Fibroblast of skin of left biceps (primary cell): ENCODE measurements at regions not wholly inside any gene's neighbourhood (a gene's known extent, or its start where the extent isn't known, plus 50 kb on each side); places are given as distances from the start of the nearest gene placed in this dataset.

ENCODE experiments used
- DNase-seq, 2 experiments: peaks; one replicate each; pipeline ENCODE4 v3.0.0-alpha.2; 2013; ENCODE audit warnings: low read depth in 2 of 2

DNA sequence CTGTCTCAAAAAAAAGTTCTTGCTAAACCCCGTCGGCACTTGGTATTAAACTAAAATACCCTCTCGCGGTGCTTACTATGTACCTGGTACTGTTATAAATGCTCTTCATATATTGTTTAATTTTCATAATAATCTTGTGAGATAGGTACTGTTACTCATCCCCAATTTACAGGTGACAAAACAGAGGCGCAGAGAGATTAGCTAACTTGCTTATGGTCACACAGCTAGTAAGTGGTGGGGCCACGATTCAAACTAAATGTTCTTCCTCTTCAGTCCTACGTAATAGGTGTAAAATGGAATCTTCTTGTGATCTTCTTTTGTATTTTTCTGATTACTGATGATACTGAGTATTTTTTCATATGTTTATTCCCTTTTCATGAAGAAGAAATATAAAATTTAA, 51.3 kb downstream of the TET3 start:
- no peak for DNase-seq

DNA sequence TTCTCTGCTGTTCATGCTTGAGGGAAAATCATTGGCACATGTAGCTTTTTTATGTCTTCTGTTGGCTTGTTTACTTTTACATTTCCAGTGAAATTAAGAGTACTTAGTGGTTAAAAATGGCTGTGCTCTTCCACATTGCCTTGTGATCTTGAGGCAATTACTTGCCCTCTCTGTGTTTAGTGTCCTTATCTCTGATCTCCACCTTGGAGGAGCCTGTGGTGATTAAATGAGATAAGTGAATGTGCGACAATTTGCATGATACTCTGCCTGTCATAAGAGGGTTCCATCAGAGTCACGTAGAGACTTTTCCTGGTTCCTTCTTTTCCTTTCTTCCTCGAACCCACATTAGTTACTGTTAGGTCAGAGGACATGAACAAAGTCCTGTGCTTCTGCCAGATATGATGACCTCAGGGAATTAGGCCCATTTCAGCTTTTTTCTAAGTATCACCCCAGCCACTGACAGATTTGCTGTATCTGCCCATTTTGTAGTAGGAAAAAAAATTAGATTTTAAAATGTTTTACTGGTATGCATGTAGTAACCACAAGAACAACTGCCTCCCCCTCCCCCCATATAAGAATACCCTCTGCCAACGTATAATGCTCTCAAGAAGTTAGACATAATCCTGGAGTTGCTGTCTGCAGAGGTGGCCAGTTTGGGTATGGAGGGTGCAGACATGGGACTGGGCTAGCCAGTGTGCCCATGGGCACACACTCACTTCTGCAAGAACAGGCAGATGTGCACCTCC, 51.9 kb downstream of the TET3 start:
- DNase-seq = no peak

DNA sequence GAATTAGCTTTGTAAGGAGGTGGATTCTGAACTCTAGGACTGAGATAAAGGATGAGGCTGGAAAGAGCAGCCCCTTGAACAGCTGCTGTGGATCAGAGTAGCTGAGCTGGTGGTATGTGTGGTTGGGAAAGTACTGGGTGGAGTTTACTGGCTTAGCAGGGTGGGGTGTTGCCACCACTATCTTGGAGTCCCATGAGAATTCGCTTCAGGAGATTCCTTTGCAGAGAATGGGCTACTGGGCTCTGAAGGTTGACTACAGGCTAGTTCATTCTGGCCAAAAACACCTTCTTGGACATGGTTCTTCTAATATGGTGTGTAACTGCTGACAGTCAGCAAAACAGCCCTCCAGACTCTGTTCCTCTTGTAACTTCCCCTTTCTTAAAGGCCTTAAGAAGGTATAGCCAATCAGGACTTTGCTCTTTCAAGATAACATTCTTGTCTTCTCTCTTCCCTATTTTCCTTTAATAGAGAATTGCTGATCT, 52.7 kb downstream of the TET3 start:
- DNase-seq = no peak

DNA sequence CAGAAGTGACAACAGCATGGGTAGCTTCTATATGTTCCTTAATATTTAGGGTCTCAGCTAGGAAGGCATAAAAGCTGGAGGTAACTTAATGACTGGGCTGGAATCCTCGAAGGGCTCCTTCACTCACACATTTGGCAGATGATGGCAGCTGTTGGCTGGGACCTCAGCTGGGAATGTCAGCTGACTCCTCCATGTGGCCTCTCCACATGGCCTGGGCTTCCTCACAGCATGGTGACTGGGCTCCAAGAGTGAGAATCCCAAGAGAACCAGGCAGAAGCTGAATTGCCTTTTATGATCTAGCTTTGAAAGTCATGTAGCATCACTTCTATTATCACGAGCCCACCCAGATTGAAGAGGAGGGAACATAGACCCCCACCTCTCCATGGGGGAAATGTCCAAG, 54.9 kb downstream of the TET3 start:
- DNase-seq = no peak

DNA sequence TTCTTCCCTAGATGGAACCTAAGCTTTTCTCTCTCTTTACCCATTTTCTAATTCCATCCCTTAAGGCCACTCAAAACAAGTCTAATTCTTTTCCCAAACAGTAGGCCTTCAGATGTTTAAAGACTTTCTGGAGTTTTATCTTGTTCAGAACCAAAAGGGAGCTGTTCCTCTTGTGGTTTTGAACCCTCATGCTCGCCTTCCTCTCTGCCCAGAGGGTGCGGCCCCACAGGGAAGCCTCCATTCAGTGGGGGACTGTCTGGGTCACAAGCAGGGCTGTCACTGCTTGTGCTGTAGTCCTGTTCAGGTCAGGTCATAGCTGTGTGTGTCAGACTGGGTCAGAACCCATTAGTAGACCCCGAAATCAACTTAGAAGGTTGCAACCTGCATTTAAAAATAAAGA, 56.5 kb downstream of the TET3 start:
- no peak for DNase-seq

DNA sequence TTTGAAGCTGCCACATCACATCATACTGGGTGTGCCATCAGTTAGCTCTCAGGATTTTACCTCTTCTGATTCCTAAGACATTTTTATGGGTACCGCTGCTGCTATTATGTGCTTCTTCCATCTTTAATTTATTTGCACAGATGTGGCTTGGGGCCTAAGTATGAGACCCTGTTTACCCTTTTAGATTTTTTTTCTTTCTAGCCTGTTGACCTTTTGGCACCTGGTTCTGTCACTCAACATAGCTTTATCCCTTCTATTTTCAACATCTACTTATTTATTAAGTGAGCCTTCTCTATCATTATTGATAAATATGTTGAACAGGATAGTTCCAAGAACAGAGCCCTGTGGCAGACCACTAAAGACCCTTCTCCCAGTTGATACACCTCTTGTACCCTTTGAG, 57.0 kb downstream of the TET3 start:
- DNase-seq = no peak

DNA sequence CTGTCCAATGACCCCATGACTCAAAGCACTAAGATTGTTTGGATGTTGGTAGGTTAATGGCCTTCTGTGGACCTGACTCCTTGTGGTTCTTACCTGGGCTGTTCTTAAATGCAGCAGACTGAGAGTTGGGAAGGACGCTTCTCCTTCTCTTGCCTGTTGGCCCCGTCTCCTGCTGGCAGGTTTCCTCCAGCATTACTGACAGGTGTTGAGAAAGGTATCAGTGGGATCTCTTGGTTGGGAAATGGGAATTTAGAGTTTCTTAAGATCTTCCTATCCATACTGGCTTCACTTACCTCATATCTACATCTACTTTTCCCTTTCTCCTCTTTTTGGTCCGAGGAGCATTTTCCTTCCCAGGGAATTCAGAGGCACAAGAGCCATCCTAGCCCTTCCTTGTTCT, 57.9 kb downstream of the TET3 start:
- no peak for DNase-seq

DNA sequence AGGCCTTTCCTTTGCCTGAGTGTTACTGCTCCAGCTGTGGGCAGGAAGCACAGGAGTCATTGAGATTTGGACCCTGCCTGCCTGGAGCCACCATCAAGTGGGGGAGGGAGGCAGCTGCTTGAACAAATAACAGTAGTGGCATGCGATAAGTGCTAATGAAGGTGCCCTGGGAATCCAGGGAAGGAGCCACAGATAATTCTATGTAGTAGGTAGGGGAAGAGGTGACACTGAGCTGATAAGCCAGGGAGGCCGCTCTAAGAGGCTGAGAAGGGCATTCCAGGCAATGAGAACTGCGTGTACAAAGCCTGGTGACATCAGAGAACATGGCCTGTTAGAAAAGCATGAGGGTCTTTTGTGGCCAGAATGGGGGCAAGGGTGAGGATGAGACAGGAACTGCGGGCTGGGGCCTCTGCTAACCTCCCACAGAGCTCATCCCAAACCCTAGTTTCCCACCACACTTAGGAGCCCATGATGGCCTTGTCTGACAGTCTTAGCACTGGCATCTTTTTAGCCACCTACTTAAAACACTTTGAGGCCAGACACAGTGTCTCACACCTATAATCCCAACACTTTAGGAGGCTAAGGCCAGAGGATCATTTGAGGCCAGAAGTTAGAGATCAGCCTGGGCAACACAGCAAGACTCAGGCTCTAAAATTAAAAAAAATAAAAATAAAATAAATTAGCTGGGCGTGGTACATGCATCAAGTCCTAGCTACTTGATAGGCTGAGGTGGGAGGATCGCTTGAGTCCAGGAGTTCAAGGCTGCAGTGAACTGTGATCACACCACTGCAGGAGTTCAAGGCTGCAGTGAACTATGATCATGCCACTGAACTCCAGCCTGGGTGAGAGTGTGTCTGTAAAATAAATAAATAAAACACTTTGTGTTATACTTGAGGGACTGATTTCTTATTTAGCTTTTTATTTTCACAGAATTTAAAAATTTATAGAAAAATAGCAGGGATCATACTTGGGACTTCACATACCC, 58.9 kb downstream of the TET3 start:
- DNase-seq = no peak

DNA sequence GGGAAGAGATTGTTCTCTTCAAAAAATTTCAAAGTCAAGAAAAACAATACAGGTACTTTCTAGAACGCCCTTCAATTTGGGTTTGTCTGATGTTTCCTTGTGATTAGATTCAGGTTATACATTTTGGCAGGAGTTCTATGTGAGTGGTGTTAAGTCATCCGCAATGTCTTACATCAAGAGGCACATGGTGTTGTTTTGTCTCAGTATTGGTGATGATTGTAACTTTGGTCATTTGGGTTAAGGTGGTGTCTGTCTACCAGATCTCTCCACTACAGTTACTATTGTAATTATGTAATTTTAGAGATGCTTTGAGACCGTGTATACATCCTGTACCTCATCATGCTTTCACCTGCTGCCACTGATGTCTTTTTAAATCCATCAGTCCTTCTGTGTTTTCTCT, 60.3 kb downstream of the TET3 start:
- DNase-seq = no peak

DNA sequence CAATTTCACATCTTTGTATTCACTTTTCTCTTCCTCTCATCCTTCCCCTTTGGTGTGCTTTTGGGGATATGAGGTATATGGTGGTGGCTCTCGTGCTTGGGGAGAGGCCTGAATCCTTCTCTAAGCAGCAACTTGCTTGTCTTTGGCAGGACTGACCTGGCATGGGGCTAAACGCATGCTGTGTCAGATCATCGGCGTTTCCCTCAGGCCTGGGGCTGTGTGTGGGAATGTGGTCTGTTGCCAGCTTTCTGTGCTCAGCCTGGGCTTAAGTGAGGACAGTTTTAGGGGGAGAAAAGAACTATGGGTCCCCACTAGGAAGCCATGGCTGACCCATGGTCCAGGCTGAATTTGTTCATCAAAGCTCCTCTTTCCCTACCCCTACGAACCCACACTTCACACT, 60.7 kb downstream of the TET3 start:
- DNase-seq = no peak

DNA sequence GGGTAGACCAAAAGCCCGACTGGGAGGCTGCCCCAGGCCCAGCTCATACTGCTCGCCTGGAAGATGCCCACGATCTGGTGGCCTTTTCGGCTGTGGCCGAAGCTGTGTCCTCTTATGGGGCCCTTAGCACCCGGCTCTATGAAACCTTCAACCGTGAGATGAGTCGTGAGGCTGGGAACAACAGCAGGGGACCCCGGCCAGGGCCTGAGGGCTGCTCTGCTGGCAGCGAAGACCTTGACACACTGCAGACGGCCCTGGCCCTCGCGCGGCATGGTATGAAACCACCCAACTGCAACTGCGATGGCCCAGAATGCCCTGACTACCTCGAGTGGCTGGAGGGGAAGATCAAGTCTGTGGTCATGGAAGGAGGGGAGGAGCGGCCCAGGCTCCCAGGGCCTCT, 61.7 kb downstream of the TET3 start:
- no peak for DNase-seq

DNA sequence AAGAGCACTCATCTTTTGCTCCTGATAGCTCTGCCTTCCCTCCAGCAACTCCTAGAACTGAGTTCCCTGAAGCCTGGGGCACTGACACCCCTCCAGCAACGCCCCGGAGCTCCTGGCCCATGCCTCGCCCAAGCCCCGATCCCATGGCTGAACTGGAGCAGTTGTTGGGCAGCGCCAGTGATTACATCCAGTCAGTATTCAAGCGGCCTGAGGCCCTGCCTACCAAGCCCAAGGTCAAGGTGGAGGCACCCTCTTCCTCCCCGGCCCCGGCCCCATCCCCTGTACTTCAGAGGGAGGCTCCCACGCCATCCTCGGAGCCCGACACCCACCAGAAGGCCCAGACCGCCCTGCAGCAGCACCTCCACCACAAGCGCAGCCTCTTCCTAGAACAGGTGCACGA, 62.4 kb downstream of the TET3 start:
- DNase-seq = no peak

DNA sequence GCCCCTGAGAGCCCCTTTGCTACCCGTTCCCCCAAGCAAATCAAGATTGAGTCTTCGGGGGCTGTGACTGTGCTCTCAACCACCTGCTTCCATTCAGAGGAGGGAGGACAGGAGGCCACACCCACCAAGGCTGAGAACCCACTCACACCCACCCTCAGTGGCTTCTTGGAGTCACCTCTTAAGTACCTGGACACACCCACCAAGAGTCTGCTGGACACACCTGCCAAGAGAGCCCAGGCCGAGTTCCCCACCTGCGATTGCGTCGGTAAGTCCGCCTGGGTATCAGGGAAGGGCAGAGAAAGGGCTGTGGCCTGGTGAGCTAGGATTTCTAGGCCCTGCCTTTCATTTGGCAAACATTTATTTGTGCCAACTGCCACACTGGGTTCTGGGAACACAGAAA, 63.4 kb downstream of the TET3 start:
- DNase-seq = no peak

DNA sequence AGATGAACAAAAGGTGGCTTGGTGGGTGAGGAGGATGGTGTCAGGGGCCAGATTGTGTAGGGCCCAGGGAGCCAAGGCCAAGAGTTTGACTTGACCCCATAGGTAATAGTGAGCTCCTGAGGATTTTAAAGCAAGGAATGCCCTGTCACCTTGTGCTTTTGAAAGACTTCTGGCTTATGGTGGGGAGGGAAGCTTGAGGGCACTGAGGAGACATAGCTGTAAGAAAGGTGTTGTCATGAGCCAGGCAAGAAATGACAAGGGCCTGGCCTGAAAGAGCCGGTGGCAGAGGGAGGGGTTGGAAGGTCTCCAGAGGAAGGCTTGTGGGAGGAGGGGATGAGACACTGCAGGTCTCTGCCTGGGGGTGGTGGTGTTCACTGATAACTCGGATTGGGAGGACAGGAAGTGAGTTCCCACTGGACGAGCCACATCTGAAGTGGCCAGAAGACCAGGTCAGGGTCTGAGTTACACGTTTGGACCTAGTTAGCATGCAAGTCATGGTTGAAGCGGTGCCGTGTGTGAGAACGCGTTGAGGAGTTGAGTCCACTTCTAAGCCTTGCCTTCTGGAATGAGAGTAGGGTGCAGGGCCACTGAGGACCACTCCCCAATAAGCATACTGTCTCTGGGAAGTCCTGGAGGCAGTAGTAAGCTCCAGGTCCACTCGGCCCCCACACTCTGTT, 64.3 kb downstream of the TET3 start:
- no peak for DNase-seq

DNA sequence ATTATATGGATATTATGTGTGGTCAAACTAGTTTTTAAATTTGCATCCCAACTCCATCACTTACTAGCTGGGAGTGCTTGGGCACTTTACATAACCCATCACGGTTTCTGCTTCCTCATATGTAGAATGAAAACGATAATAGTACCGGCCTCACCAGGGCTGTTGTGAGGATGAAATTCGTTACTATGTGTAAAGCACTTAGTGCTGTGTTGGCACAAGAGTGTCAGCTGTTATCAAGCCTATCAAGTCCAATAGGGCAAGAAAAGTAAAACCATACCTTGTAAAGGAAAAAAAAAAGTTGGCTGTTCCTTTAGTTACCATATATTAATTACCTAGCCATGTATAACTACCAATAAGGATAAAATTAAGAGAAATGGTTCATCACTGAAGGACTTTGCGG, 65.4 kb downstream of the TET3 start:
- DNase-seq = no peak

DNA sequence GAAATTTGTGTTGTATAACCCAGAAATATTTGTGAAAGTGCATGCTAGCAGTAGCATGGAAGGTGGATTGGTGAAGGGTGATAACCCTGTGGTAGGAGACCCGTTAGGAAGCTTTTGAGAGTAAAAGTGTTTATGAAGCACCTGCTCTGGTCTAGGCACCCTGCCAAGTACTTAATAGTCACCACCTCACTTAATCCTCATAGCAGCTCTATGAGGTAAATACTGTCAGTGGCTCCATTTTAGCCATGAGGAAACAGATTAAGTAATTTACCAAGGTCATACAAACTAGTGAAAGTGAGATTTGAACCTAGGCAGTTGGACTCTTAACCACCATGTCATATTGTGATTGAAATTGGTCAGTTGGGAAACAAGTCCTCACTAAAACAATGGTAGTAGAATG, 66.8 kb downstream of the TET3 start:
- no peak for DNase-seq

DNA sequence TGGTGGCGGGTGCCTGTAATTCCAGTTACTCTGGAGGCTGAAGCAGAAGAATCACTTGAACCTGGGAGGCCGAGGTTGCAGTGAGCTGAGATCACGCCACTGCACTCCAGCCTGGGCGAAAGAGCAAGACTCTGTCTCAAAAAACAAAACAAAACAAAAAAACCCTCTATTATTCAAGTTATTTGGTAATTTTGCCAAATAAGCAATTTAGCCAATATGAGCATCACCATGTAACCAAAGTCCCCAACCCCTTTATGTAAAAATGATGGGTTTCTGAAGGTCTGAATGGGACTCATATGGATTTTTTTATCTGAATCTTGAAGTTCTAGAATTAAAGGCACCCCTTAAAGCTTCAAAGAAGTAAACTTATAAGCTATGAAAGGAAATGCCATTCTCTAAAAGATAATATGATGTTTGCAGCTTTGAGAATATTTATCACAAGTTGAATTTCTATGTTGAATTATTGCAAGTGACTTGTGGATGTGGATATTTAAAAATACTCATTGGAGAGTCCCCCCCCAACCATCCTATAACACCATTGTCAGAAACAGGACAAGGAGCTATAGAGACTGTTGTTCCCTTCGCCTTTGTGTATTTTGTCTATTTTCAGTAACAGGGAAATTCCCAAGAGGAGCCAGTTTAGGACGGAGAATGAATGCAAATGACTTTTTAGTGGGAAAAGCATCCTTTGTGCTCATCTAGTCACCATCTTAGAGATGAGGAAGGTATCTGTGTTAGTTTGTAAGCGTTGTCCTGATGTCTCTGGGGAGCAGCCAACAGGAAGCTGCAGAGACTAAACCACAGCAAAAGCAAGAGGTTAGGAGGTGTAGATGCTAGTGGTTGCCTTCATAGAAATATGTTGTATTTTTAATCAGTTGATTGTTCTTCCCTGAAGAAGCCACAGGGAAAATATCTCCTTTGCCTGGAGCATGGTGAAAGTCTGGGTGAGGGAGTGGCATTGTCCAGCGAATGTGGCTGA, 68.3 kb downstream of the TET3 start:
- no peak for DNase-seq

DNA sequence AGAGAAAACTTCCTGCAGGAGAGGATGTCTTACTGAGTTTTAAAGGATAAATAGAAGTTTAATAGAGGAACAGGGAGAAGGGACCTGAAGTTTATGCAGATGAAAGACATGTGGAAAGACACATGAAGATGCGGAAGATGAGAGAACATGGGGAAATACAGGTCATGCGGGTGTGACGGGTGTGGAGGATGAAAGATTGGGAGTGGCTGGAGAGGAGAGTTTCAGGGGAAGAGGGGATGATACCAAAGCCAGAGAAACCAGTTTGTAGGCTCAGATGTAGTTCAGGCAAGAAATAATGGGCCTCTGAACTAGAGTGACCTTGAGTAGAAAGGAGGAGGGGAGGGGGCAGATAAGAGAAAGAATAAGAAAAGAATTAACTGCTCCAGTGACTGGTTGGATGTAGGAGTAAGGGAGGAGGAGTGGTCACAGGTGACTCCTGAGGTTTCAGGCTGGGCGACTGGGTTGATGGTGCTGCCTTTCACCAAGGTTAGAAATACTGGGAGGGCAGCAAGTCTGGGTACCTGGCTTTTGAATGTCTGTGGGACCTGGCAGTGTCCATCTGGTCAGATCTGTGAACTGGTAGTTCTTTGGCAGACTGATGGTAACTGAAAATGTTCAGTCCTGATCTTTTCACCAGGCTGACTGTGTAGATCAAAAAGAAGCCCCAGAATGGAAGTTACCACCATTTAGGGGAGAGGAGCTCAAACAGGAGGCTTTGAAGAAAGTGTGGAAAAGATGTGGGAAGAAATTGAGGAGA, 69.4 kb downstream of the TET3 start:
- no peak for DNase-seq

DNA sequence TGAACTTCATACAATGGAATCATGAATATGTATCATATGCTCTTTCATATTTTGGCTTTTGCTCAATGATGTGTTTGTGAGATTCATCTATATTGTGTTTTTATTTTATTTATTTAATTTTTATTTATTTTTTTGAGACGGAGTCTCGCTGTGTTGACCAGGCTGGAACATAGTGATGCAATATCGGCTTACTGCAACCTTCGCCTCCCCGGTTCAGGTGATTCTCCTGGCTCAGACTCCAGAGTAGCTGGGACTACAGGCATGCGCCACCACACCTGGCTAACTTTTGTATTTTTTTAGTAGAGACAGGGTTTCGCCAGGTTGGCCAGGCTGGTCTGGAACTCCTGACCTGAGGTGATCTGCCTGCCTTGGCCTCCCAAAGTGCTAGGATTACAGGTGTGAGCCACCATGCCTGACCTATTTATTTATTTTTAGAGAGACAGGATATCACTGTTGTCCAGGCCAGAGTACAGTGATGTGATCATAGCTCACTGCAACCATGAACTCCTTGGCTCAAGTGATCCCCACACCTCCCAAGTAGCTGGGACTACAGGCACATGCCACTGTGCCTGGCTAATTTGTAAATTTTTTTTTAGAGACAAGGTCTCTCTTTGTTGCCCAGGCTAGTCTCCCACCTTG, 74.5 kb downstream of the TET3 start:
- no peak for DNase-seq

DNA sequence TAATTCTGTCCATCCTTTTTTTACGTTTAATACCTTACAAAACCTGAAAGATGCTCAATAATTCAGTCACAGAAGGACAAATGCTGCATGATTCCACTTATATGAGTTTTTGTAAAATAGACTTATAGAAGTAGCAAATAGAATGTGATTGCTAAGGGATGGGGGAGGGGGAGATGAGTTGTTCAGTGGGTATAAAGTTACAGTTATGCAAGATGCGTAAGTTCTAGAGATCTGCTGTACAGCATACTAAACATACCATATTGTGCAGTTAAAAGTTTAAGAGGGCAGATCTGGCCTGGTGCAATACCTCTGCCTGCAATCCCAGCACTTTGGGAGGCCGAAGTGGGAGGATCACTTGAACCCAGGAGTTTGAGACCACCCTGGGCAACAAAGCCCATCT, 78.8 kb downstream of the TET3 start:
- peak in 1 of 2 experiments; percentile 10 for DNase-seq
